HEK293T (cell line): ENCODE measurements at regions not wholly inside any gene's neighbourhood (a gene's known extent, or its start where the extent isn't known, plus 50 kb on each side); places are given as distances from the start of the nearest gene placed in this dataset.

Experiments used
- CTCF ChIA-PET: fragments of 350-600 bp; formaldehyde crosslinking; extraction: SDS; loops from one replicate; lab custom pipeline; 2021; ENCODE audit warnings: antibody characterized with exemption, inconsistent platforms; lab: Yijun Ruan, JAX
- POLR2A ChIA-PET: fragments of 350-600 bp; formaldehyde crosslinking; extraction: SDS; loops from one replicate; lab custom pipeline; 2020; ENCODE audit warnings: antibody characterized with exemption, inconsistent platforms; lab: Yijun Ruan, JAX
- DNase-seq: peaks from one replicate; pipeline ENCODE4 v3.0.0; 2012; ENCODE audit warnings: mixed read lengths; ENCODE audit errors: extremely low spot score
- ARNT ChIP-seq: fragments of 450-650 bp; IDR thresholded peaks from 2 replicates; pipeline ENCODE4 v1.6.1; 2017; ENCODE audit warnings: mild to moderate bottlenecking
- BHLHE40 ChIP-seq: fragments of 450-650 bp; IDR thresholded peaks from 2 replicates; pipeline ENCODE4 v1.6.1; 2016; ENCODE audit warnings: mild to moderate bottlenecking, moderate library complexity, borderline replicate concordance
- CTBP1 ChIP-seq: fragments of 450-650 bp; IDR thresholded peaks from 2 replicates; pipeline ENCODE4 v1.6.1; 2016; ENCODE audit warnings: borderline replicate concordance
- ELF4 ChIP-seq: fragments of 450-650 bp; IDR thresholded peaks from 2 replicates; pipeline ENCODE4 v1.6.1; 2017; ENCODE audit warnings: antibody characterized with exemption
- FOXA1 ChIP-seq: fragments of 450-650 bp; IDR thresholded peaks from 2 replicates; pipeline ENCODE4 v1.6.1; 2016; ENCODE audit warnings: mild to moderate bottlenecking
- FOXK2 ChIP-seq: fragments of 450-650 bp; IDR thresholded peaks from 2 replicates; pipeline ENCODE4 v1.6.1; 2016; ENCODE audit warnings: mild to moderate bottlenecking
- FOXM1 ChIP-seq: fragments of 450-650 bp; IDR thresholded peaks from 2 replicates; pipeline ENCODE4 v1.6.1; 2017; ENCODE audit warnings: mild to moderate bottlenecking, borderline replicate concordance
- HDGF ChIP-seq: fragments of 450-650 bp; IDR thresholded peaks from 2 replicates; pipeline ENCODE4 v1.6.1; 2017; ENCODE audit warnings: antibody characterized with exemption, borderline replicate concordance
- L3MBTL2 ChIP-seq: fragments of 450-650 bp; conservative IDR thresholded peaks from 2 replicates; pipeline ENCODE4 v1.6.1; 2016; ENCODE audit warnings: mild to moderate bottlenecking
- LEF1 ChIP-seq: fragments of 450-650 bp; IDR thresholded peaks from 2 replicates; pipeline ENCODE4 v1.6.1; 2017; ENCODE audit warnings: mild to moderate bottlenecking, borderline replicate concordance
- NFRKB ChIP-seq: fragments of 450-650 bp; IDR thresholded peaks from 2 replicates; pipeline ENCODE4 v1.6.1; 2016; ENCODE audit warnings: mild to moderate bottlenecking, moderate library complexity
- PKNOX1 ChIP-seq: fragments of 450-650 bp; IDR thresholded peaks from 2 replicates; pipeline ENCODE4 v1.6.1; 2016
- SP1 ChIP-seq: fragments of 450-650 bp; IDR thresholded peaks from 2 replicates; pipeline ENCODE4 v1.6.1; 2017
- SUZ12 ChIP-seq: fragments of 450-650 bp; IDR thresholded peaks from 2 replicates; pipeline ENCODE4 v1.6.1; 2016; ENCODE audit warnings: mild to moderate bottlenecking
- TARDBP ChIP-seq: fragments of 450-650 bp; IDR thresholded peaks from 2 replicates; pipeline ENCODE4 v1.6.1; 2016
- ZNF384 ChIP-seq: fragments of 450-650 bp; IDR thresholded peaks from 2 replicates; pipeline ENCODE4 v1.6.1; 2016

GRCh38 chr6:22476811-22477390 is 92.5 kb upstream of the HDGFL1 start:
- CTCF ChIA-PET = no interaction called here
- TF ChIP-seq FOXK2 (no peak), PKNOX1 (no peak), SUZ12 (no peak), L3MBTL2 (no peak), NFRKB (no peak), TARDBP (no peak), ARNT (no peak), SP1 (no peak)
- no peak for DNase-seq
- POLR2A ChIA-PET = no interaction called here

- TF ChIP-seq ZNF384 (no peak), LEF1 (no peak), ELF4 (no peak), PKNOX1 (no peak), ARNT (no peak), SP1 (no peak), BHLHE40 (no peak), SUZ12 (no peak), L3MBTL2 (no peak), FOXA1 (no peak)
- POLR2A ChIA-PET = no interaction called here
- CTCF ChIA-PET = no interaction called here
- DNase-seq = no peak
Observed at GRCh38 chr6:22497276-22497675, 72.1 kb upstream of the HDGFL1 start.

GRCh38 chr6:22499815-22500214 is 69.6 kb upstream of the HDGFL1 start:
- ChIA-PET CTCF (no interaction called here), POLR2A (no interaction called here)
- TF ChIP-seq SP1 = no peak
- no peak for TF ChIP-seq ZNF384
- no peak for TF ChIP-seq PKNOX1
- no peak for TF ChIP-seq FOXA1
- TF ChIP-seq TARDBP = no peak
- TF ChIP-seq LEF1 = no peak
- no peak for TF ChIP-seq SUZ12
- no peak for TF ChIP-seq HDGF
- no peak for TF ChIP-seq ELF4
- TF ChIP-seq NFRKB = no peak
- TF ChIP-seq BHLHE40 = no peak
- TF ChIP-seq CTBP1 = no peak
- no peak for TF ChIP-seq FOXM1
- no peak for TF ChIP-seq L3MBTL2
- TF ChIP-seq FOXK2 = no peak
- no peak for TF ChIP-seq ARNT
- DNase-seq = no peak

- TF ChIP-seq TARDBP (no peak), FOXK2 (no peak), BHLHE40 (no peak), FOXA1 (no peak), ARNT (no peak), FOXM1 (no peak), ZNF384 (no peak), SP1 (no peak), NFRKB (no peak), LEF1 (no peak), ELF4 (no peak), HDGF (no peak), CTBP1 (no peak), PKNOX1 (no peak), SUZ12 (no peak), L3MBTL2 (no peak)
- POLR2A ChIA-PET = no interaction called here
- no peak for DNase-seq
- CTCF ChIA-PET = no interaction called here
Observed at GRCh38 chr6:22506496-22506895, 62.9 kb upstream of the HDGFL1 start.

- CTCF ChIA-PET = no interaction called here
Observed at GRCh38 chr6:22512686-22513427, 56.5 kb upstream of the HDGFL1 start.

GRCh38 chr6:22513667-22514066 is 55.7 kb upstream of the HDGFL1 start:
- CTCF ChIA-PET = no interaction called here
- POLR2A ChIA-PET = no interaction called here
- TF ChIP-seq CTBP1 = no peak
- TF ChIP-seq NFRKB = no peak
- TF ChIP-seq SP1 = no peak
- TF ChIP-seq FOXA1 = no peak
- no peak for TF ChIP-seq LEF1
- no peak for TF ChIP-seq PKNOX1
- no peak for TF ChIP-seq ARNT
- no peak for TF ChIP-seq BHLHE40
- no peak for TF ChIP-seq L3MBTL2
- TF ChIP-seq FOXM1 = no peak
- no peak for TF ChIP-seq SUZ12
- no peak for TF ChIP-seq TARDBP
- no peak for TF ChIP-seq FOXK2
- TF ChIP-seq ELF4 = no peak
- no peak for TF ChIP-seq HDGF
- no peak for TF ChIP-seq ZNF384
- no peak for DNase-seq

More at GRCh38 chr6:22512686-22513427, 56.5 kb upstream of the HDGFL1 start:
- TF ChIP-seq HDGF (no peak), SUZ12 (no peak)
- DNase-seq = no peak
- POLR2A ChIA-PET = no interaction called here
